ENCODE measurements at regions not wholly inside any gene's neighbourhood (a gene's known extent, or its start where the extent isn't known, plus 50 kb on each side); places are given as distances from the start of the nearest gene placed in this dataset.

DNA sequence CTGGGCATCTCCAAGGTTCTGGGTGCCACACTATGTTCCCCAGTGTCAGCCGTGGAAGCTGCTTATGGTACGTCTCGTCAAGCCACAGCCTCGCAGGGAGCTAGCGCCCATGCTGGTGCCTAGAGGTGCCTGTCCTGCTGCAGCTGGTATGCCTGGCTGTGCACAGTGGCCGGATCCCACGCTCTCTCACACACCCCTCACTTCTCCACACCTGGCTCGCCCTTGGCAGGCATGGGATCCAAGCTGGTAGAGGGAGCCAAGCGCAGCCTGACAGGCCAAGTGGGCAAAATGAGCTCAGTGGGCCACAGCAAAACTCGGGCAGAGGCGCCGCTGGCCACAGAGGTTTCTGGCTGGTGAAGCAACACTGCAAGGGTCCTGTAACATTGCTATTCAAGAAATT is 156.1 kb upstream of the RBMS1 start (continued):
- TF ChIP-seq, protein P1, sequence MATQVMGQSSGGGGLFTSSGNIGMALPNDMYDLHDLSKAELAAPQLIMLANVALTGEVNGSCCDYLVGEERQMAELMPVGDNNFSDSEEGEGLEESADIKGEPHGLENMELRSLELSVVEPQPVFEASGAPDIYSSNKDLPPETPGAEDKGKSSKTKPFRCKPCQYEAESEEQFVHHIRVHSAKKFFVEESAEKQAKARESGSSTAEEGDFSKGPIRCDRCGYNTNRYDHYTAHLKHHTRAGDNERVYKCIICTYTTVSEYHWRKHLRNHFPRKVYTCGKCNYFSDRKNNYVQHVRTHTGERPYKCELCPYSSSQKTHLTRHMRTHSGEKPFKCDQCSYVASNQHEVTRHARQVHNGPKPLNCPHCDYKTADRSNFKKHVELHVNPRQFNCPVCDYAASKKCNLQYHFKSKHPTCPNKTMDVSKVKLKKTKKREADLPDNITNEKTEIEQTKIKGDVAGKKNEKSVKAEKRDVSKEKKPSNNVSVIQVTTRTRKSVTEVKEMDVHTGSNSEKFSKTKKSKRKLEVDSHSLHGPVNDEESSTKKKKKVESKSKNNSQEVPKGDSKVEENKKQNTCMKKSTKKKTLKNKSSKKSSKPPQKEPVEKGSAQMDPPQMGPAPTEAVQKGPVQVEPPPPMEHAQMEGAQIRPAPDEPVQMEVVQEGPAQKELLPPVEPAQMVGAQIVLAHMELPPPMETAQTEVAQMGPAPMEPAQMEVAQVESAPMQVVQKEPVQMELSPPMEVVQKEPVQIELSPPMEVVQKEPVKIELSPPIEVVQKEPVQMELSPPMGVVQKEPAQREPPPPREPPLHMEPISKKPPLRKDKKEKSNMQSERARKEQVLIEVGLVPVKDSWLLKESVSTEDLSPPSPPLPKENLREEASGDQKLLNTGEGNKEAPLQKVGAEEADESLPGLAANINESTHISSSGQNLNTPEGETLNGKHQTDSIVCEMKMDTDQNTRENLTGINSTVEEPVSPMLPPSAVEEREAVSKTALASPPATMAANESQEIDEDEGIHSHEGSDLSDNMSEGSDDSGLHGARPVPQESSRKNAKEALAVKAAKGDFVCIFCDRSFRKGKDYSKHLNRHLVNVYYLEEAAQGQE (IDR thresholded peaks at IDR 0.05; ENCODE audit: unreplicated experiment) = no peak
- TF ChIP-seq POLR2AphosphoS5 (IDR thresholded peaks at IDR 0.05; ENCODE audit: low read depth) (no peak), ZNF462 (CRISPR knock-in tag; IDR thresholded peaks at IDR 0.05) (no peak), JUNB (IDR thresholded peaks at IDR 0.05; ENCODE audit: unreplicated experiment) (no peak), STAT1 (IDR thresholded peaks at IDR 0.05; ENCODE audit: unreplicated experiment) (no peak), ZNF114 (CRISPR knock-in tag; IDR thresholded peaks at IDR 0.05) (no peak)
